AG20443 (cell line): ENCODE measurements at regions not wholly inside any gene's neighbourhood (a gene's known extent, or its start where the extent isn't known, plus 50 kb on each side); places are given as distances from the start of the nearest gene placed in this dataset.
"Not testable (repeated sequence)": the region's sequence is repeated elsewhere in the genome, so short reads cannot be mapped to it uniquely, and the experiment has no call there.

Experiments
- DNase-seq: peaks from one replicate; pipeline ENCODE4 v3.0.0; 2012; ENCODE audit warnings: low spot score, mixed read lengths

- peak; percentile 34 for DNase-seq
These were observed 144.3 kb upstream of the MRPS22 start for GRCh38 chr3:139199421-139200010.

DNA sequence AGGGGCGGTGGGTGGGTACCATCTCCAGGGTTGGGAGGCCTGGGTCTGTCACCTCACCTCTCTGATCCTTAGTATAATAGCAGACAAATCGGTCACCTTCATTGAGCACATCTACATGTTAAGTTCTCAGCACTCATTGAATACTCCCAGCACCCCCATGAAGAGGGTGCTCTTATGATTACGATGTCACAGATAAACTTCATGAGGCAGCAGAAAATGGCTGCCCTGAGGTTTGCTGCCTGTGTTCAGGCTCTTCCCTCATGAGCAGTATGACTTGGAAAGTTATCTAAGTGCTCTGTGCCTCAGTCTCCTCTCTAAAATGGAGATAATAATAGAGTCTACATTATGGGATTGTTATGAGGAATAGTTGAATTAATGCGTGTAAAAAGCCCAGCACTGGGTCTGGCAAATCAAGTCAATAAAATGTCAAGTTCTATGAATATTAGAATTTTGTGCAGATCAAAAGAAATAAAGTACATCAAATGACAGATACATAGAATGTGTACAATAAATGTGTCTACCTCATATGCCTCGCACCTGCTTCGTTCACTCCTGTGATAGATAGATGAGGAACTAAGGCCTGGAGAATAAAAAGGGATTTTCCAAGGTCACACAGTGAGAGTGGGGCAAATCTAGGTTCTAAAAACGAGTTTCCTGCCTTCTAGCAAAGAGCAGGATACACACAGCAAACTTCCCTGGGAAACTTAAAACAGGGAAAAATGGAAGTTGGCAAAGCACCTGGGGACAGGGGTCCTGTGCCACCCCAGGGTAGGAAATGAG, 142.2 kb upstream of the MRPS22 start:
- DNase-seq = no peak

GRCh38 chr3:139202226-139202958, 141.4 kb upstream of the MRPS22 start:
- no peak for DNase-seq

DNA sequence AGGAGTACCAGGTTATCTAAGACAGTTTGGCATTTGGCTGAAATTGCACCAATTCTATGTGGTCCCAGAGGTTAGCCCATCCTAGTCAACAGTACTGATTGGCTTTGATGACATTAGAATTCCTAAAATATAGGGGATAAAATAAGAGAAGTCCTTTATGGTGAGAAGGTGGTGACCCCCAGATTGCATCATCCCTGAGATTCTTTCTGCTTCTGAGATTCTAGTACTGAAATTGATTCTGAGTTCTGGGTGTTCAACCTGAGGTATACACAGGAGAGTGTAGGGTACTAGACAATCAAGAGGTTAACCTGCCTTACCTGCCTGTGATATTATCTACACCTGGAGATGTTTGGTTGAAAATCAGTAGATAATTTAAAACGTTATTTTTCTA, 140.9 kb upstream of the MRPS22 start:
- DNase-seq = no peak

DNA sequence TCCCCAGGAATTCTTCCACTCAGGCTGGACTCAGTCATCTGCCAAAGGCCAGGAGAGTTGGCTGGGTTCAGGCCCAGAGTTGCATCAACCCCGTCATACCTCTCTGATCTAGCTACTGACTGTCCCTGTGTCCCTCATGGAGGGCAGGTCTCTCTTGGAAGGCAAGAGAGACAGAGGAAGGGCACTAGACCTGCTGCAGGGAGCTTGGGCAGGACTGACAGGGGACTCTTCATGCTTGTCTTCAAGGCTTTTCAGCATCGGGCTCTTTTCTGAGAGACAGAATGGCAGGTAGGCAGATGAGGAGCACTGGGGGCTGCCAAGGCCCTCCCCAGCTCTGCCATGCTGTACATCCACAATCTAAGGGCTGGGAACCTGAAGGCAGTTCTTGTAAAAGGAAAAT, 140.1 kb upstream of the MRPS22 start:
- DNase-seq = no peak

DNA sequence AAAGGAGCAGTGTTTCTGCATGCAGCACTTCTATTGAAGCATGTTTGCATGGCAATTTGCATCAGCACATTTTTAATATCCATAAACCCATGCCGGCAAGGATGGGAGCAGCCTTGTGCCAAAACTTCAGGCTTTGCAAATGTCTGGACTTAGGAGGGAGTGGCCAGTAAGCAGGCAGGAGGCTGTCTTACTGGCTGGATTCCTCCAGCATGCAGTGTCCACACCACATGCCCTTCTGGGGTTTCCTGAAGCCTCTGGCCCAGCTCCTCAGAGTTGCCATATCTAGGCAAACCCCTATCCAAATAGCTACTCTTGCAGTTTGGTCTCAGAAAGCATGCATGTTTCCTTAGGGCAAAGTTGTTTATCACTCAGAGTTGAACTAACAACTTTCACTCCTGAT, 139.1 kb upstream of the MRPS22 start:
- DNase-seq = peak; percentile 82

- DNase-seq = no peak
These were observed 129.9 kb upstream of the MRPS22 start for GRCh38 chr3:139213936-139214335.

DNA sequence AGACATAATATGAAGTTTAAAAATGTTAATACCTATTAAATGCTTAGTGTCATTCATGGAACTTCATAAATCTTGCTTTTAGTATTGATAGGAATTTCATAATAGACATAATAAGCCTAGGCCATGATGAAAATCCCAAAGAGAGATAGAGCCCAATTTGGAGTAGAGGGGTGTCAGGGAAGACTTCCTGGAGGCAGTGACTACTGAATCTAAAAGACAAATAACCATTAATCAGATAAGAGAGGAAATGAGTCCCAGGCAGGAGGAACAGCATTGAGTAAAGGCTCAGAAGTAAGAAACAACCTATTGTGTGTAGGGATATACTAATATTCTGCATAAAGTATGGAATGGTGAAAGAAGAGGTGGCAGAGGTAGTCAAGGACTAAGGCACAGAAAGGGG, 126.9 kb upstream of the MRPS22 start:
- DNase-seq = no peak

DNA sequence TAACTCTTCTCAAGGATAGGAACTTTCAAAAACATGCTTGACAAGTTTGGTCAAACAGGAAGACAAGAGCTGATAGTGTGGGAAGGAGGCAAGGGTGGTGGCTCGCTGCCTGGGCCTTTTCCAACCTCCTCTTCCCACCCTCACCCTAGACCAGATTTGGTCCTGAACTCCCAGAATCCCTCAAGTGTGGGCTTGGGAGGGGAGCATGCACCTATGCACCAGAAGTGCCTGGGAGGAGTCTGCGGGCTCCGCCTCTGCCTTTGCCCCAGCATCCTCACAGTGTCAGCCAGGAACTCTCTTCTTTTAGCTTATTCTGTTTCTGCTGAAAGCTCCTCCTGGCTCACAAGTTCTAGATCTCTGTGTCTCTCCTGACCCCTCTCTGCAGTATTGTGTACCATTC, 126.2 kb upstream of the MRPS22 start:
- no peak for DNase-seq

DNA sequence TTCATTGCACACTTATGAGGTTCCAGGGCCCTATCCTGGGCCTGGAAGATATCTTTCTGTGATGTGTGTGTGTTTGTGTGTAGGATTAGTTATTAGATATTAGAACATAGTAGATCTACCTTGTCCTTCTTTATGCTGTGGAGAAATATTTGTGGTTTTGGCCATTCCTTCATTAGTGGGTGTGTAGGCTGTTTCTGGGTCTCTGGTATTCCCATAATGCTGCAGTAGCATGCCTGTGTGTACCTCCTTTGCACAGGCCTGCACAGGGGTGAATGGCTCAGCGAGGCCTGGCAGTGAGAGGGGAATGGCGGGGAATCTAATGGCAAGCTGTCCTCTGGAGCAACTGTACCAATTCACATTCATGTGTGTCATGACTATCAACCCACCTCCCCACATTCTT, 125.8 kb upstream of the MRPS22 start:
- no peak for DNase-seq

GRCh38 chr3:139219463-139219862, 124.4 kb upstream of the MRPS22 start:
- DNase-seq = no peak

GRCh38 chr3:139222100-139222657, 121.6 kb upstream of the MRPS22 start:
- no peak for DNase-seq

DNA sequence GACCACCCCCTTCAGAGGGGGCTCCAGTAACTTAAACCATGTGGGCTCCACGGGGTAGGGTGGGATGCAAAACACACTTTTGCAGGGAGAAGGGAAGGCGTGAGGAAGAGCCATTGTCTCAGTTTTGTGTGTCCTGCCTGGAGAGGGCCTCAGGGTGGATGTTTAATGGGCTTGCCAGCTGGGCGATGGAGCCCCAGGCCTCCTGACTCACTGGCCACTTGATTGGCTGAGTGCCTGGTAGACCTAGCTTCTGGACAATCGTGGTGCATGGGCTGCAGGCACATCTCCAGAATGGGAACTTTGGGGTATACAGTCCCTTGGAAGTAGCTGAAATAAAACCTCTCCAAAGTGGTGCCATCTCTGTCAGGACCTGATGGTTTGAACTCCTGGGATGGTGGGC, 118.3 kb upstream of the MRPS22 start:
- peak; percentile 69 for DNase-seq

DNA sequence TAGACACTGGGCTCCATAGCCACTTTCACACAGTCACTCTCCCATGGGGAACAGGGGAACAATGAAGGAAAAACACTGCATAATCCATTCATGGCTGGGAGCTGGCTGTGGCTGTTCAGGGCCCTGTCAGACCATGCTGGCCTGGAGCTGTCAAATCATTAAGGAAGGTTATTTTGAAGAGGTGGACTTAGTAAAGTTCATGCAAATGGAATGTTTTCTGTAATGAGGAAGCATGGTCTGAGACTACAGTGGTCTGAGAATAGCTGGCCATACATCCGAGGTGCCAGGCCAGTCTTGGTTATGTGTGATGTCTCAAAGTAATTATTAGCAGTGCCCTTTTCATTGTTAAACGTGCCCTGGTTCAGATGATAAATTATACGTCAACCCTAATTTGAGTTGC, 117.1 kb upstream of the MRPS22 start:
- no peak for DNase-seq

GRCh38 chr3:139227165-139227564, 116.7 kb upstream of the MRPS22 start:
- no peak for DNase-seq

GRCh38 chr3:139227827-139228226, 116.0 kb upstream of the MRPS22 start:
- DNase-seq = no peak

- no peak for DNase-seq
These were observed 113.4 kb upstream of the MRPS22 start for GRCh38 chr3:139230391-139230790.

GRCh38 chr3:139231555-139232281, 112.1 kb upstream of the MRPS22 start:
- DNase-seq = no peak

- not testable (repeated sequence) for DNase-seq
These were observed 111.5 kb upstream of the MRPS22 start for GRCh38 chr3:139232341-139232740.

DNA sequence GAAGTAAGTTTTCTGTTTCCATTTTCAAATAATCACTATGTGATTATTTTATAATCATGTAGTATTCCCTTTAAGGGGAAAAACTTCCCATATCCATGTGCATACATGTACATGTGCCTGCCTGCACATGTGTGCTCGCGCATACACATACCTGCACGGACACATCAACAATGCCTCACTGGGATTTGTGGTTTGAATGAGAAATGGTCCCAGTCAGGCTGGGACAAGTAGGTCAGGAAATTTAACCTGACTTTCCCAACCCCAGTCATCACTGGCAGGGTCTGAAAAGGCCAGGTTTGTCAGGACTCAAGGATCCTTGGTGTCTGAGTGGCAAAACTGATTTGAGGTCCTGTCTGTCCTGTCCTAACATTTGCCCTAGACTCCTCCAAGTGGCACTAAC, 109.3 kb upstream of the MRPS22 start:
- no peak for DNase-seq

GRCh38 chr3:139235192-139235591, 108.6 kb upstream of the MRPS22 start:
- DNase-seq = no peak

DNA sequence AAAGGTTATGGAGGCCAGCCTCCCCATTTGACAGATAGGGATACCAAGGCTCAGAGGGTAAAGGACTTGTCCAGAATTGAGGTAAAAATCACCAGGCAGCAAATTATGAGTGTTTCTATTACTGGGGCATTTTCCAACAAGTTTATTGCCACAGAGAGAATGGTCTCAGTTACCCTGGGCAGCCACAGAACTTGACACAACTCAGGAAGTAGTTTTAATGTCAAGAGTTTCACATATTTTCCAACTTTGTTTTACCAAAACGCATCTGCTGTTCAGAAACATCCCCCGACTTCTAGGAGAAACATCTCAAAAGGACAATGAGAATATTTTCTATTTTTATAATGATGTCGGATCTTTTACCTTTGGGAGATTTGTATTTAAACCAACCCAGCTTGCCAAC, 107.5 kb upstream of the MRPS22 start:
- no peak for DNase-seq
